GM19035 (cell line): ENCODE measurements at regions not wholly inside any gene's neighbourhood (a gene's known extent, or its start where the extent isn't known, plus 50 kb on each side); places are given as distances from the start of the nearest gene placed in this dataset.
"Not testable (repeated sequence)": the region's sequence is repeated elsewhere in the genome, so short reads cannot be mapped to it uniquely, and the experiment has no call there.

Source experiments
- ATAC-seq: cut with Tn5 transposase; IDR thresholded peaks from one replicate; pipeline ENCODE4 v1.9.1; 2021; ENCODE audit not compliant: unreplicated experiment

- no peak for ATAC-seq
These were observed 148.6 kb upstream of the ARG1 start for GRCh38 chr6:131424475-131424874.

- ATAC-seq, result no peak
These were observed 145.5 kb upstream of the ARG1 start for GRCh38 chr6:131427434-131428058.

DNA sequence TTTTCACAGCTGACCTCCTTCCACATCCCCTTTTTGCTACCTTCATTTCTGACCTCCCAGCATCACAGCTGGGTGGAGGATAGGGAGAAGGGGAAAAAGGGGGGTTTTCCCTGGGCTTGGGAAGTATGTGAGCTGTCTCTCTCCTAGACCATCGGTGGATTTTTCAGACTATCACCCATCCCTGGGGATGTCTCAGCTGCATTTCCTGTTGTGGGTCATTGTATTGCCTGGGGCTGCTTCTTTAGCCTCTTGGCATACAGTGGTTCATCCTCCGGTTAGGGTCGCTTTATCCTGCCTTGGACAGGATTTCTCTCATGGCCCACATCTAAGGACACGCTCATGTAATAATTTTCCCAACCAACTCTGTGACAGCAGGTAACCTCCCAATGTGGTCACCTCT, 142.5 kb upstream of the ARG1 start:
- no peak for ATAC-seq

GRCh38 chr6:131431718-131432117, 141.3 kb upstream of the ARG1 start:
- no peak for ATAC-seq

DNA sequence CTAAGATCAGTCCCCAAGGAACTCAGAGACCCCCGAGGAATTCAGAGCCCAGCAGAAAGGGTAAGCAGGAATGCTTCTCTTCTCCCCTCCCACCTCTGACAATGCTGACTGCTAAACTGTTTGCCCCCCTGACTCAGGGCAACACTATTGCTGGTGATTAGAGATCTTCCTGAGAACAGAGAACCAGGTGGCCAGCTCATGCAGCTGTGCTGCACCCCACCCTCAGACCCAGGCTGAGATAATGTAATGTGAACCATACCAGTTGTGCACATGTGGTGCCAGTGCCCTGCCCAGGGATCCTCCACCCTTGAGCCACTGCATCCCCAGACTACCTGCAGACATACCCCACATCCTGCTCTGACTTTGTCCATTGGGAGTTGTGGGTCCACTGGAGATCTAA, 139.1 kb upstream of the ARG1 start:
- ATAC-seq, result no peak

- no peak for ATAC-seq
These were observed 136.7 kb upstream of the ARG1 start for GRCh38 chr6:131436358-131436757.

- no peak for ATAC-seq
These were observed 130.0 kb upstream of the ARG1 start for GRCh38 chr6:131443014-131443413.

GRCh38 chr6:131443514-131443913, 129.5 kb upstream of the ARG1 start:
- ATAC-seq, result no peak

DNA sequence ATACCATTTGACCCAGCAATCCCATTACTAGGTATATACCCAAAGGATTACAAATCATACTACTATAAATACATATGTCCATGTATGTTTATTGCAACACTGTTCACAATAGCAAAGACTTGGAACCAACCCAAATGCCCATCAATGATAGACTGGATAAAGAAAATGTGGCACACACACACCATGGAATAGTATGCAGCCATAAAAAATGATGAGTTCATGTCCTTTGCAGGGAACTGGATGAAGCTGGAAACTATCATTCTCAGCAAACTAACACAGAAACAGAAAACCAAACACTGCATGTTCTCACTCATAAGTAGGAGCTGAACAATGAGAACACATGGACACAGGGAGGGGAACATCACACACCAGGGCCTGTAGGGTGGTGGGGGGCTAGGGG, 127.7 kb upstream of the ARG1 start:
- not testable (repeated sequence) for ATAC-seq

GRCh38 chr6:131450861-131451260, 122.2 kb upstream of the ARG1 start:
- no peak for ATAC-seq

DNA sequence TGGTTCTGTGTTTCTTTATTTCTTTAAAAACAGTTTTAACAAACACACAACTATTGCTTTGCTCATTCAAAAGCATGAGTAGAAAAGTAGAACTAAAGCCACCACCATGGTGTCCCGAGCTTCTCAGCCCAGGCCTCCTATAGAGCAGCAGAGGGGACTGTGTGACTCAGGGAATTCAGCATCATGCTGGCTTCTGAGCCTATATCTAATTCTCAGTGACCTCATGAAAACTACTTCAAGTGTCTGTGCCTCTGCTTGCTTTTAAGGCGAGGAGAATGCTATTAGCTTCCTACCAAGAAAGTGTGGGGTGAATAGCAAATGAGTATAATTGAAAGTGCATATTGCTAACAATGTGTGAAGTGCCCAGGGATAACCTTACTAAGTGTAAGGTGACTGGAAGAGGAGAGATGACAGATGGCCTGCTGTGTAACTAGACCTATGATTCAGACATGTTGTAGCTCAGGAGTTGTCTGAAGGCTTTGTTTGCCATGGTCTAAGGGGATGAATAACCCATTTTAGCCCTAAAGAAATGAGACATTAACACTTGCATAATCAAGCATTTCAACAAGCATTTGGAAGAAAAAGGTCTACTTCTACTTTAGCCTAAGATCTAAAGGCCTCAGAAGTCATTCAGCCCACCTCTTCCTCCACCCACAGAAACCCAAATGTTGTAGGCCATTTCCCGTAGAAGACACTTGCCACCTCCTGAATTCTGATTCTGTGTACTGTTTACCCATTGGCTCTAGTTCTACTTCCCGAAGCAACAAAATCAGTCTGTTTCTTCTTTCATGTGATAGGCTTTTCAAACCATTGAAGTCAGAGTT, 121.5 kb upstream of the ARG1 start:
- ATAC-seq, result no peak

- ATAC-seq, result no peak
These were observed 119.2 kb upstream of the ARG1 start for GRCh38 chr6:131453803-131454202.

DNA sequence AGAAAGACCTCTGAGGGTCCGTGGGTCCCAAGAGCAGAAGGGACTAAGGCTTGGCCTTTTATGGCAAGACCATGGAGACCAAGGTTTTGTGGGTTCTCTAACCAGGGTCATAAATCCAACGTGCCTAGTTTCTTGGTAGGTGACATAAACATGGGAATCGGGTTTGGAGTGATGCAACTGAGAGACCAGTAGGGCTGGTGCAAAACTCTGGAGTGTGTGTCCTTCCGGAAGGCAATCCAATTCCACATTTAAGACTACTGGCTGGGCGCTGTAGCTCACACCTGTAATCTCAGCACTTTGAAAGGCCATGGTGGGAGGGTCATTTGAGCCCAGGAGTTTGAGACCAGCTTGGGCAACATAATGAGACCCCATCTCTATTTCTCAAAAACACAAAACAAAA, 116.5 kb upstream of the ARG1 start:
- no peak for ATAC-seq

DNA sequence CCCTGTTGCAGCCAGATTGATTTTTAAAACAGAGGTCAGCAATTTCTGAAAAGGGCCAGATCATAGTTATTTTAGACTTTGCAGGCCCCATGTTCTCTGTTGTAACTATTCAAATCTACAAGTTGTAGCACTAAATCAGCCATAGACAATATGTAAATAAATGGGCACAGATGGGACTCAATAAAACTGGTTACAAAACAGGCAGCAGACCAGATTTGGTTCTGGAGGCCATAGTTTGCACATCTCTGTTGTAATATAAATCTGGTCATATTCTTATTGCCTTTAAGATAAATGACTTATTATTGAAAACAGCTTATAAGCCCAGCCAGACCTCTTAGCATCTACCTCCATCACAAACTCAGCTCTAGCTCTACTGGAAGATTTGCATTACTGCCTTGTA, 114.0 kb upstream of the ARG1 start:
- ATAC-seq, result no peak

DNA sequence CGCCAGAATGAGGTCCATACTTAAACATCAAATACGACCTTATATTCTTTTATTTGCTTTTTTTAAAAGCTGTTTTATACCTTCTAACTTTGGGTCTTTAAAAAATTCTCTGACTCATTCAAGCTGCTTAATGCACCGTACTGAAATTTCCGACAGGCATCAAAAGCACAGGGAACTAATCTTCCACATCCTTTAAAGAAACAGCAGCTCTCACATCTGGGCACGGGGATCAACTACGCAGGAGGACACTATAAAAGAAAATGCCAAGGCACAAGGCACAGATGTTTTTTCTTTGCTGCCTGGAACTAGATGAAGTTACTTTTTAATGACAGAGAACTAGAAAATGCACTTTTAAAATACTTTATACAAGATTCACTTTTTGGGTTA, 112.4 kb upstream of the ARG1 start:
- no peak for ATAC-seq

GRCh38 chr6:131469130-131469529, 103.9 kb upstream of the ARG1 start:
- no peak for ATAC-seq

DNA sequence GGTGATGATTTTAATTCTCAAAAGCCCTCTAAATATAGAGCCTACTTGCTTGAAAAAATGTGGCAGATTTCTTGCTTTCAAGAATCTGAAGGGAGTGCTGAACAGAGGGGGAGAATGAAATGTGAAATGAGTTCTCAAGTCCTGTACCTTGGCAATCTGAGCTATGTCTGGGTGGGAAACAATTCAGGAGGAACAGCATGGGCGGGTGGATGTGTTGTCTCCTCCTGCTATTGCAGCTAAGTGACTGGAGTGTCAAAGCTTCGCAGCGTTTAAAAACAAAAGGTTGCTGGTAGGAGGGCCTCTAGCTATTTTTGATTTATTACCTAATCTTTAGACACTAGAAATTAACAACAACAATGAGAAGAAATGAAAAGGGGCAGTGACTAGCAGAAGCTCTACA, 102.5 kb upstream of the ARG1 start:
- no peak for ATAC-seq

GRCh38 chr6:131471331-131471730, 101.7 kb upstream of the ARG1 start:
- no peak for ATAC-seq

DNA sequence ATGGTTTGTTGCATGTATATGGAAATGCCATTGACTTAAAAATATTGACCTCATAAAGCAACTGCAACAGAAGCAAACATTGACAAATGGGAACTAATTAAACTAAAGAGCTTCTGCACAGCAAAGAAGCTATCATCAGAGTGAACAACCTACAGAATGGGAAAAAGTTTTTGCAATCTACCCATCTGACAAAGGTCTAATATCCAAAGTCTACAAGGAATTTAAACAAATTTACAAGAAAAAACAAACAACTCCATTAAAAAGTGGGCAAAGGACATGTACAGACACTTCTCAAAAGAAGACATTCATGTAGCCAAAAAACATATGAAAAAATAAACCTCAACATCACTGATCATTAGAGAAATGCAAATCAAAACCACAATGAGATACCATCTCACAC, 99.7 kb upstream of the ARG1 start:
- ATAC-seq, result not testable (repeated sequence)

- ATAC-seq, result no peak
These were observed 96.7 kb upstream of the ARG1 start for GRCh38 chr6:131476362-131476761.

DNA sequence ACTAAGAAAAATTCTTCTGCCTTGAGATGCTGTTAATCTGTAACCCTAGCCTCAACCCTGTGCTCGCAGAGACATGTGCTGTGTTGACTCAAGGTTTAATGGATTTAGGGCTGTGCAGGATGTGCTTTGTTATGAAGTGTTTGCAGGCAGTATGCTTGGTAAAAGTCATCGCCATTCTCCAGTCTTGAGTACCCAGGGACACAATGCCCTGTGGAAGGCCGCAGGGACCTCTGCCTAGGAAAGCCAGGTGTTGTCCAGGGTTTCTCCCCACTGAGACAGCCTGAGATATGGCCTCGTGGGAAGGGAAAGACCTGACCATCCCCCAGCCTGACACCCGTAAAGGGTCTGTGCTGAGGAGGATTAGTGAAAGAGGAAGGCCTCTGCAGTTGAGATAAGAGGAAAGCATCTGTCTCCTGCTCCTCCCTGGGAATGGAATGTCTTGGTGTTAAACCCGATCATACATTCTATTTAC, 94.2 kb upstream of the ARG1 start:
- not testable (repeated sequence) for ATAC-seq

DNA sequence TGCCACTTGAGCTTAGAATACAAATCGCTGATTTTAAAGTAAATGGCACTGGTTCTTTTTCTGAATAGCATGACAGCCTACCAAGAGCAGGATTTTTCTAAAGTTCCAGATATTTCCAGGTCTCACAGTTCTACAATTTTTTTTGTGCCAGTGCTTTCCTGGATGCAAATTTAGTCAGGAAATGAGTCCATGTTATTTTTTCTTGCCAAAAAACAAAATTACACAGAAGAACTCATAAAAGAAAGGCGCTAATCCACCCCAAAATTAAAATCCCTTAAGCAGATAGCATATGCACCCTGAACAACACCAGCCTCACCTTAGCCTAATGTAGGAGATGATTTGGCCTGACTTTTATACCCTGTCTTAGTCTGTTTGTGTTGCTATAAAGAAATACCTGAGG, 86.4 kb upstream of the ARG1 start:
- no peak for ATAC-seq

DNA sequence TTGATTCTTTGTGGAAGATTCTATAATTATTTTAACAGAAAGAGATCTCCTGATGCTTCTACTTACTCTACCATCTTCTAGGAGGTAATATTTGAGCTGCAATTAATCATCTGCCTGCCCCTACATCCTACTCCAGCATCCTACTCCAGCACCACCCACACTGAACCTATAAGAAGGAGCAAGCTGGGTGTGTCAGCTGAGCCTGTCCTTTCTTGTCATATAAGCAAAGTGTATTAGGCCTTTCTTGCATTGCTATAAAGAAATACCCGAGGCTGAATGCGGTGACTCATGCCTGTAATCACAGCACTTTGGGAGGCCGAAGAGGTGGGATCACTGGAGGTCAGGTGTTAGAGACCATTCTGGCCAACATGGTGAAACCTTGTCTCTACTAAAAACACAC, 84.2 kb upstream of the ARG1 start:
- ATAC-seq, result no peak
